Neural cell (in vitro differentiated cells): ENCODE measurements at regions not wholly inside any gene's neighbourhood (a gene's known extent, or its start where the extent isn't known, plus 50 kb on each side); places are given as distances from the start of the nearest gene placed in this dataset.

Experiments used
- EP300 ChIP-seq: fragments of 450-650 bp; conservative IDR thresholded peaks from 2 replicates; pipeline ENCODE4 v1.6.1; 2014; ENCODE audit warnings: antibody characterized with exemption, mild to moderate bottlenecking, moderate library complexity; ENCODE audit not compliant: poor library complexity, severe bottlenecking
- RAD21 ChIP-seq: fragments of 450-650 bp; conservative IDR thresholded peaks from 2 replicates; pipeline ENCODE4 v1.6.1; 2014; ENCODE audit warnings: antibody characterized with exemption, mild to moderate bottlenecking, moderate library complexity
- TF ChIP-seq, protein P1 (sequence below): fragments of 450-650 bp; IDR thresholded peaks from 2 replicates; pipeline ENCODE4 v1.5.1; 2014; ENCODE audit warnings: antibody characterized with exemption, mild to moderate bottlenecking, moderate library complexity; ENCODE audit not compliant: poor library complexity, severe bottlenecking

DNA sequence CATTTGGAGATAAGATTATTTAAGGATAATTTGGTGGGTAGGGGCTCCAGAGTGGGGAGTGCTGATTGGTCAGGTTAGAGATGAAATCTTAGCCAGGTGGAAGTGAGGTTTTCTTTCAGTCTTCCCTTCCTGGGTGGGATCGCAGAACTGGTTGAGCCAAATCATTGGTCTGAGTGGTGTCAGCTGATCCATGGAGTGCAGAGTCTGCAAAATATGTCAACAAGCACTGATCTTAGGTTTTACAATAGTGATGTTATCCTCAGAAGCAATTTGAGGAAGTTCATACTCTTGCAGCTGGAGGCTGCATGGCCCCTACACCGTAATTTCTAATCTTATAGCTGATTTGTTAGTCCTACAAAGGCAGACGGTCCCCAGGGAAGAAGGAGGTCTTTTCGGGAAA, 1483.4 kb upstream of the ZEB2 start:
- TF ChIP-seq, protein P1, sequence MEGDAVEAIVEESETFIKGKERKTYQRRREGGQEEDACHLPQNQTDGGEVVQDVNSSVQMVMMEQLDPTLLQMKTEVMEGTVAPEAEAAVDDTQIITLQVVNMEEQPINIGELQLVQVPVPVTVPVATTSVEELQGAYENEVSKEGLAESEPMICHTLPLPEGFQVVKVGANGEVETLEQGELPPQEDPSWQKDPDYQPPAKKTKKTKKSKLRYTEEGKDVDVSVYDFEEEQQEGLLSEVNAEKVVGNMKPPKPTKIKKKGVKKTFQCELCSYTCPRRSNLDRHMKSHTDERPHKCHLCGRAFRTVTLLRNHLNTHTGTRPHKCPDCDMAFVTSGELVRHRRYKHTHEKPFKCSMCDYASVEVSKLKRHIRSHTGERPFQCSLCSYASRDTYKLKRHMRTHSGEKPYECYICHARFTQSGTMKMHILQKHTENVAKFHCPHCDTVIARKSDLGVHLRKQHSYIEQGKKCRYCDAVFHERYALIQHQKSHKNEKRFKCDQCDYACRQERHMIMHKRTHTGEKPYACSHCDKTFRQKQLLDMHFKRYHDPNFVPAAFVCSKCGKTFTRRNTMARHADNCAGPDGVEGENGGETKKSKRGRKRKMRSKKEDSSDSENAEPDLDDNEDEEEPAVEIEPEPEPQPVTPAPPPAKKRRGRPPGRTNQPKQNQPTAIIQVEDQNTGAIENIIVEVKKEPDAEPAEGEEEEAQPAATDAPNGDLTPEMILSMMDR: no peak
- TF ChIP-seq EP300 (no peak), RAD21 (no peak)
